GM21423 (cell line): ENCODE measurements at regions not wholly inside any gene's neighbourhood (a gene's known extent, or its start where the extent isn't known, plus 50 kb on each side); places are given as distances from the start of the nearest gene placed in this dataset.
"Not testable (repeated sequence)": the region's sequence is repeated elsewhere in the genome, so short reads cannot be mapped to it uniquely, and the experiment has no call there.

ENCODE experiments used
- ATAC-seq: cut with Tn5 transposase; IDR thresholded peaks from one replicate; pipeline ENCODE4 v1.9.1; 2021; ENCODE audit warnings: mild to moderate bottlenecking, moderate library complexity; ENCODE audit not compliant: unreplicated experiment

DNA sequence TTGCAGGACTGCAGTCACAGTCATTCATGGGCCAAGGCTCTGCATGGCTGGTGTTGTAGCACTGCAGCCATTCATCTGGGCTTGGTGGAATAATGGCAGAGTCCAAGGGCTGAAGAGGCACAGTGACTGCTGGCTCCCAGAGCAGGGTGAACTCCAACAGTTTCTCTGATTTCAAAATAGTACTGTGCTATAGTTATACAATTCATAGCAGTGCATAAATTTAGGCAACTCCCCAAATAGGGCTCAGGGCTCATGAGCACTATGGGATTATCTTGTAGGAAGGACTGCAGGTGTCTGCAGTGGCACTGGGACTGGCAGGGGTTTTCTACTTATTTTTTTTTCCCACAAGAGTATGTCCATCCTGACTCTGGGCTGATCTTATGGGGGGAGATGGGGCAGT lies 642.5 kb upstream of the SGCD start:
- no peak for ATAC-seq

GRCh38 chr5:155686131-155686530 lies 640.8 kb upstream of the SGCD start:
- ATAC-seq: no peak

GRCh38 chr5:155689406-155689805 lies 637.6 kb upstream of the SGCD start:
- ATAC-seq: no peak

GRCh38 chr5:155696362-155696761 lies 630.6 kb upstream of the SGCD start:
- no peak for ATAC-seq

- ATAC-seq: no peak
Observed at GRCh38 chr5:155697236-155697635, 629.7 kb upstream of the SGCD start.

GRCh38 chr5:155699385-155699784 lies 627.6 kb upstream of the SGCD start:
- no peak for ATAC-seq

- no peak for ATAC-seq
Observed at GRCh38 chr5:155700333-155700732, 626.6 kb upstream of the SGCD start.

- no peak for ATAC-seq
Observed at GRCh38 chr5:155711882-155712281, 615.1 kb upstream of the SGCD start.

DNA sequence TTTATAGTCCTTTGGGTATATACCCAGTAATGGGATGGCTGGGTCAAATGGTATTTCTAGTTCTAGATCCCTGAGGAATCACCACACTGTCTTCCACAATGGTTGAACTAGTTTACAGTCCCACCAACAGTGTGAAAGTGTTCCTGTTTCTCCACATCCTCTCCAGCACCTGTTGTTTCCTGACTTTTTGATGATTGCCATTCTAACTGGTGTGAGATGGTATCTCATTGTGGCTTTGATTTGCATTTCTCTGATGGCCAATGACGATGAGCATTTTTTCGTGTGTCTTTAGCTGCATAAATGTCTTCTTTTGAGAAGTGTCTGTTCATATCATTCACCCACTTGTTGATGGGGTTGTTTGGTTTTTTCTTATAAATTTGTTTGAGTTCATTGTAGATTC lies 612.5 kb upstream of the SGCD start:
- ATAC-seq: not testable (repeated sequence)

DNA sequence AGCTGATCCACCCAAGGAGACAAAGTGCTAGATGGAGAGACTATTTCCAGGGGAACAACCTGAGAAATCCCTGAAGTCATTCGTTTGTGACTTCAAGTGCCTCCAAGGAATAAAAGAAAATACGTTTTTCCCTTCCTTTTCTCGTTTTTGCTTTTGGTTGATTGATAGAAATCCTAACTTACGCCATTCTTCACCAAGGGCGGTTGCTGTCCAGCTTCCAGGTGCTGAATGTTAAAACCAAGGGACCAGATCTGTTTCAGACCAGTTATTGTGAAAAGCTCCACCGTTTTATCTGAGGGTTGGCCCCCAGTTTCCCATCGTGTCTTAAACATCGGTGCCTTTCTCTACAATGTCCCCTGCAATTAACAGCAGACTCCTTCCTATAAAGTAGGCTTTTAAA lies 600.7 kb upstream of the SGCD start:
- no peak for ATAC-seq

DNA sequence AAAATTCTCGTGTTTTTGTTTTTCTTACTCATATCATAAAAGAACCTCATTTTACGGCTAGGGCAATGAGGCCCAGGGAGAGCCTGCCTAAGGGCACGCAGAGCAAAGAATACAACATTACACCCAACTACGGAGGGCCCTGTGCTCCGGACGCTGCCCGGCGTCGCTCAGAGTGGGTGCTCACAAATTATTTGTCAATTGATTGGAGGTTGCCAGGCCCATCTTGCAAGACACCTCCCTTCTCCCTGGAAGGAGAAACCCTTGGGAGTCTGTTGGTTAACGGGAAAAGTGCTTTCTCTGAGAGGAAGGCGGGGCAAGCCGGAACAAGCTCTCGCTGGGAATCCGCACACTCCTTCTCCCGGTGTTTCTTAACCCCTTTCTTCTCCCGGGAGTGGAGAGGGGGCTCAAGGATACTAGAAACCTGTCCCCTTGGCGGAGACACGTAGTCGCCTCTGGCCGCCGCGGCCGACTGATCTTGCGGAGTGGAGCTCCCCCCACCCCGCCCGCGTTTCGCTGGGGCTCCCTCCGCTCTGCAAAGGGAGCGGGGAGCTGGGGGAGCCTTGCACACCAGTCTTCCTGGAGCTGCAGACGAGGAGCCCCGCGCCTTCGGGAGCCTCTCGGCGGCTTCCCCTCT lies 599.3 kb upstream of the SGCD start:
- no peak for ATAC-seq

GRCh38 chr5:155728146-155728856 lies 598.7 kb upstream of the SGCD start:
- ATAC-seq: no peak

GRCh38 chr5:155728857-155729683 lies 597.9 kb upstream of the SGCD start:
- no peak for ATAC-seq

- no peak for ATAC-seq
Observed at GRCh38 chr5:155729684-155730059, 597.3 kb upstream of the SGCD start.

GRCh38 chr5:155732587-155733376 lies 594.2 kb upstream of the SGCD start:
- no peak for ATAC-seq

GRCh38 chr5:155733935-155734334 lies 593.0 kb upstream of the SGCD start:
- ATAC-seq: no peak

GRCh38 chr5:155735388-155735787 lies 591.6 kb upstream of the SGCD start:
- ATAC-seq: no peak

- ATAC-seq: no peak
Observed at GRCh38 chr5:155738616-155739015, 588.3 kb upstream of the SGCD start.

GRCh38 chr5:155746367-155747038 lies 580.5 kb upstream of the SGCD start:
- no peak for ATAC-seq

DNA sequence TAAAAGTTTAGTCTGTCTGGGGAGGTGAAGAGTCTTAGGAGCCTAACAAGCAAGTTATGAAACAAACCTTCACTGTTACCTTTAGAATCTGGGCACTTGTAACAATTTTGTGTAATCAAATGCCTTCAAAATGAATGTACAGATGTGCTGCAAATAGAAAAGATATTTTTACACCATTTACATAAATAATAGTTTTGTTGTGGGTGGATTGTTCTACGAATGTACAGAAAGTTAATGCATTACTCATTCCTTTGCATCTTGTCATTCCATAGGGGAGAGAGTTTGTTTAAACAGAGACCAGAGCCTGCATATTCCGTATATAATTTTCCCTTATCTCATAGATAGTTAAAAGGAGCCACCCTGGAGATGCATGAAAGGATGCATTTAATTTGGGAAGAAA lies 576.9 kb upstream of the SGCD start:
- no peak for ATAC-seq

DNA sequence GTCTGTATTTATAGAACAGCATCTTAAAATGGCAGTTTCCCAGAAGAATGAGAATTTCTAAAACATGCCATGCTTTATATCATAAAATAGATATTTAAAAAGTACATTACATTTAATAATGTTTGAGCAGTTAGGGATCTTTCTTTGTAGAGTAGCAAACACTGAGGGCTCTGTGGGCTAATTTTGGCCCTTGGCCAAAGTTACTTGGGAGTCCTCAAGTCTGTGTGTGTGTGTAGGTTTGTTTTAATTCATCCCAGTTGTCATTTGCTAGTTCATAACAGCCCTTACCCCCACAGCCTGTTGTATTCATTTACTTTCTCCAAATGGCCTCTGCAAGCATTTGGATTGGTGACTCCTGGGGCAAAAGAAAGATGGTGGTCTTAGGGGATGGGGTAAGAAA lies 576.4 kb upstream of the SGCD start:
- no peak for ATAC-seq
